ENCODE measurements at regions not wholly inside any gene's neighbourhood (a gene's known extent, or its start where the extent isn't known, plus 50 kb on each side); places are given as distances from the start of the nearest gene placed in this dataset.

- Histone ChIP-seq H3K4me1 (ENCODE audit: control insufficient read depth in 1 of 2, insufficient read depth in 2 of 2, low read depth in 1 of 2, low read length in 1 of 2) (no peaks in the 10 kb centered on the region), H3K9ac (no peak overlapping the region), H4K20me1 (ENCODE audit: insufficient read depth) (no peaks in the 10 kb centered on the region), H3K9me3 (no peaks in the 10 kb centered on the region), H3K79me2 (ENCODE audit: insufficient read depth) (no peaks in the 10 kb centered on the region), H3F3A (replicated peaks; ENCODE audit: insufficient read depth) (no peaks in the 10 kb centered on the region), H3K4me3 (ENCODE audit: low read depth in 2 of 2, low read length in 1 of 2) (no peak overlapping the region), H3K27ac (ENCODE audit: low read depth in 2 of 2, low read length in 1 of 2) (no peak overlapping the region), H3K9me2 (no peaks in the 10 kb centered on the region), H3K4me2 (no peak overlapping the region), H3K36me3 (replicated peaks in 1 of 2; ENCODE audit: control insufficient read depth in 1 of 2, insufficient read depth in 2 of 2, low read length in 1 of 2) (no peaks in the 10 kb centered on the region), H2AFZ (ENCODE audit: low read depth) (no peak overlapping the region), H3K27me3 (ENCODE audit: insufficient read depth) (0 out of 2 replicates have a peak, but pooled peaks cover 8% of the 10 kb centered on the region)
- 50% methylated on average over 2 of the region's 2 CpGs for WGBS (ENCODE audit: low lambda C conversion rate)
- TF ChIP-seq RAD21 (IDR thresholded peaks at IDR 0.05; ENCODE audit: low read length) (no peak), GATA2 (CRISPR knock-in tag; IDR thresholded peaks at IDR 0.05) (no peak), MAX (IDR thresholded peaks at IDR 0.05; ENCODE audit: low read depth) (no peak), FOXM1 (IDR thresholded peaks at IDR 0.05; ENCODE audit: low read depth) (no peak), GABPA (IDR thresholded peaks at IDR 0.05; ENCODE audit: low read depth) (no peak), CTCF (IDR thresholded peaks at IDR 0.05) (no peak), POLR2AphosphoS5 (IDR thresholded peaks at IDR 0.05; ENCODE audit: low read depth, low read length) (no peak), FOSL2 (IDR thresholded peaks at IDR 0.05; ENCODE audit: borderline replicate concordance, low read depth) (no peak), MXI1 (IDR thresholded peaks at IDR 0.05; ENCODE audit: low read depth, low read length) (no peak), RXRA (IDR thresholded peaks at IDR 0.05; ENCODE audit: borderline replicate concordance, low read depth) (no peak), TEAD4 (IDR thresholded peaks at IDR 0.05; ENCODE audit: borderline replicate concordance, insufficient read depth) (no peak), EZH2phosphoT487 (IDR thresholded peaks at IDR 0.05; ENCODE audit: borderline replicate concordance, low read depth) (no peak), RCOR1 (IDR thresholded peaks at IDR 0.05; ENCODE audit: low read length) (no peak), YY1 (IDR thresholded peaks at IDR 0.05; ENCODE audit: low read depth) (no peak), PBX3 (IDR thresholded peaks at IDR 0.05) (no peak), USF2 (IDR thresholded peaks at IDR 0.05; ENCODE audit: borderline replicate concordance, low read depth, low read length) (no peak)
- CTCF ChIA-PET: no interaction called here
- POLR2A ChIA-PET: no interaction called here
- no peak for DNase-seq
Measured at GRCh38 chr12:13368971-13369370, 172.4 kb downstream of the EMP1 start.

Measured in SK-N-SH (cell line).